Uterus (tissue), 3 donors: ENCODE measurements at regions not wholly inside any gene's neighbourhood (a gene's known extent, or its start where the extent isn't known, plus 50 kb on each side); places are given as distances from the start of the nearest gene placed in this dataset.
"Not testable (repeated sequence)": the region's sequence is repeated elsewhere in the genome, so short reads cannot be mapped to it uniquely, and the experiment has no call there.

Experiments used
- DNase-seq, 2 donors: peaks; one replicate each; pipeline ENCODE4 v3.0.0-alpha.2; 2019 to 2020
- H3K27ac ChIP-seq, 2 donors: fragments of 200-600 bp; sonication (generic); 1 replicate in 1 of 2; 2 replicates in 1 of 2; pipeline ENCODE4 v1.5.1; 2016 to 2018
- H3K27me3 ChIP-seq, 2 donors: fragments of 200-600 bp; sonication (generic); one replicate each; pipeline ENCODE4 v1.5.1; 2018 to 2019; ENCODE audit warnings: control low read depth in 1 of 2
- H3K36me3 ChIP-seq, 2 donors: fragments of 200-600 bp; sonication (generic); one replicate each; pipeline ENCODE4 v1.5.1; 2019; ENCODE audit warnings: control low read depth in 1 of 2
- H3K4me1 ChIP-seq, 2 donors: fragments of 200-600 bp; sonication (generic); one replicate each; pipeline ENCODE4 v1.5.1; 2018 to 2019; ENCODE audit warnings: control low read depth in 1 of 2
- H3K4me3 ChIP-seq, 2 donors: fragments of 200-600 bp; sonication (generic); 1 replicate in 1 of 2; 2 replicates in 1 of 2; pipeline ENCODE4 v1.5.1; 2018 to 2019; ENCODE audit warnings: mild to moderate bottlenecking in 1 of 2
- H3K9me3 ChIP-seq, 2 donors: fragments of 200-600 bp; sonication (generic); one replicate each; pipeline ENCODE4 v1.5.1; 2019; ENCODE audit warnings: control low read depth in 1 of 2
- CTCF ChIP-seq, 4 experiments: fragments of 200-600 bp in 2 of 4; fragments of 450-650 bp in 2 of 4; sonication (generic) in 2 of 4; IDR thresholded peaks; one replicate each; pipeline ENCODE4 v1.5.1; 2016 to 2019; ENCODE audit warnings: antibody characterized with exemption in 4 of 4, mild to moderate bottlenecking in 2 of 4, moderate library complexity in 1 of 4
- POLR2A ChIP-seq, 2 donors: fragments of 450-650 bp; IDR thresholded peaks; one replicate each; pipeline ENCODE4 v1.6.1; 2016; ENCODE audit warnings: antibody characterized with exemption in 2 of 2, mild to moderate bottlenecking in 1 of 2, moderate library complexity in 1 of 2
- intact Hi-C: fragments of 100-400 bp; cut with DNase I; formaldehyde crosslinking; loops from one replicate; pipeline ENCODE4 v1.15.1; 2023; ENCODE audit warnings: low total_unique reads
- donor health status: DM: yes; HTN: yes; CAD: no.

- H3K36me3 ChIP-seq = no peaks in the 10 kb centered on the region
- intact Hi-C loops = no loop called here
- no peak for DNase-seq
- H3K27me3 ChIP-seq = no peaks in the 10 kb centered on the region
- H3K27ac ChIP-seq = no peak overlapping the region
- no peaks in the 10 kb centered on the region for H3K4me1 ChIP-seq
- TF ChIP-seq POLR2A (IDR thresholded peaks at IDR 0.05) = no peak
- H3K9me3 ChIP-seq = no peaks in the 10 kb centered on the region
- H3K4me3 ChIP-seq = no peak overlapping the region
Observed at GRCh38 chr3:177351757-177352158, 154.5 kb upstream of the TBL1XR1 start.

GRCh38 chr3:177352424-177352823, 155.1 kb upstream of the TBL1XR1 start:
- Histone ChIP-seq H3K4me3 (no peak overlapping the region), H3K4me1 (no peaks in the 10 kb centered on the region), H3K9me3 (no peaks in the 10 kb centered on the region), H3K27ac (no peak overlapping the region), H3K27me3 (no peaks in the 10 kb centered on the region), H3K36me3 (no peaks in the 10 kb centered on the region)
- DNase-seq = no peak
- TF ChIP-seq CTCF (IDR thresholded peaks at IDR 0.05) (no peak), POLR2A (IDR thresholded peaks at IDR 0.05) (no peak)
- intact Hi-C loops = no loop called here

GRCh38 chr3:177353140-177353539, 155.9 kb upstream of the TBL1XR1 start:
- Histone ChIP-seq H3K9me3 (no peaks in the 10 kb centered on the region), H3K4me1 (peaks cover 0 to 6% of the 10 kb centered on the region in 2 donors), H3K27me3 (no peaks in the 10 kb centered on the region), H3K27ac (no peak overlapping the region), H3K4me3 (no peak overlapping the region), H3K36me3 (no peaks in the 10 kb centered on the region)
- TF ChIP-seq CTCF (IDR thresholded peaks at IDR 0.05) (no peak), POLR2A (IDR thresholded peaks at IDR 0.05) (no peak)
- no peak for DNase-seq
- intact Hi-C loops = no loop called here

GRCh38 chr3:177353879-177354278, 156.6 kb upstream of the TBL1XR1 start:
- H3K27me3 ChIP-seq, H3K4me1 ChIP-seq, H3K4me3 ChIP-seq, intact Hi-C loops, DNase-seq, H3K36me3 ChIP-seq, H3K27ac ChIP-seq, H3K9me3 ChIP-seq: not testable (repeated sequence)

GRCh38 chr3:177354466-177354865, 157.2 kb upstream of the TBL1XR1 start:
- Histone ChIP-seq H3K36me3 (no peaks in the 10 kb centered on the region), H3K27ac (no peak overlapping the region), H3K4me1 (peaks cover 0 to 7% of the 10 kb centered on the region in 2 donors), H3K9me3 (no peaks in the 10 kb centered on the region), H3K27me3 (no peaks in the 10 kb centered on the region), H3K4me3 (no peak overlapping the region)
- intact Hi-C loops = no loop called here
- no peak for DNase-seq
- TF ChIP-seq CTCF (IDR thresholded peaks at IDR 0.05) (no peak), POLR2A (IDR thresholded peaks at IDR 0.05) (no peak)

- no peaks in the 10 kb centered on the region for H3K36me3 ChIP-seq
- H3K27me3 ChIP-seq = no peaks in the 10 kb centered on the region
- H3K4me3 ChIP-seq = no peak overlapping the region
- no peak for DNase-seq
- peaks cover 0 to 7% of the 10 kb centered on the region in 2 donors for H3K4me1 ChIP-seq
- no peak for TF ChIP-seq CTCF (IDR thresholded peaks at IDR 0.05)
- TF ChIP-seq POLR2A (IDR thresholded peaks at IDR 0.05) = no peak
- H3K27ac ChIP-seq = peak overlapping the region in 1 of 2 donors; percentile 83
- intact Hi-C loops = no loop called here
- no peaks in the 10 kb centered on the region for H3K9me3 ChIP-seq
Observed at GRCh38 chr3:177356113-177356512, 158.8 kb upstream of the TBL1XR1 start.
